Cardiac fibroblast (primary cell): ENCODE measurements at regions not wholly inside any gene's neighbourhood (a gene's known extent, or its start where the extent isn't known, plus 50 kb on each side); places are given as distances from the start of the nearest gene placed in this dataset.

ENCODE experiments used
- DNase-seq, 2 donors: peaks; one replicate each; pipeline versions ENCODE4 v3.0.0 to v3.0.0-alpha.2; 2010; ENCODE audit warnings: low read depth in 2 of 2
- H3K4me3 ChIP-seq, 2 donors: replicated peaks in 1 of 2; 1 replicate in 1 of 2; 2 replicates in 1 of 2; pipeline ENCODE4 v1.5.1; 2011; ENCODE audit warnings: low read depth in 2 of 2, low read length in 2 of 2, mild to moderate bottlenecking in 2 of 2, moderate library complexity in 1 of 2
- CTCF ChIP-seq: IDR thresholded peaks from one replicate; pipeline ENCODE4 v1.5.1; 2011; ENCODE audit warnings: low read depth, mild to moderate bottlenecking, low read length, inconsistent platforms

- no peak for TF ChIP-seq CTCF
- H3K4me3 ChIP-seq = no peak overlapping the region
- no peak for DNase-seq
Observed at GRCh38 chr10:107485019-107485418, 320.5 kb upstream of the SORCS1 start.

- no peak for DNase-seq
- H3K4me3 ChIP-seq = no peak overlapping the region
- no peak for TF ChIP-seq CTCF
Observed at GRCh38 chr10:107481881-107482280, 317.4 kb upstream of the SORCS1 start.

GRCh38 chr10:107481224-107481623 is 316.7 kb upstream of the SORCS1 start:
- DNase-seq = no peak
- H3K4me3 ChIP-seq = no peak overlapping the region
- TF ChIP-seq CTCF = no peak

- H3K4me3 ChIP-seq = no peak overlapping the region
- TF ChIP-seq CTCF = no peak
- no peak for DNase-seq
Observed at GRCh38 chr10:107480781-107481180, 316.3 kb upstream of the SORCS1 start.

- H3K4me3 ChIP-seq = no peak overlapping the region
- DNase-seq = no peak
- no peak for TF ChIP-seq CTCF
Observed at GRCh38 chr10:107477266-107477665, 312.8 kb upstream of the SORCS1 start.

GRCh38 chr10:107476408-107476807 is 311.9 kb upstream of the SORCS1 start:
- DNase-seq = no peak
- no peak for TF ChIP-seq CTCF

GRCh38 chr10:107474650-107475049 is 310.1 kb upstream of the SORCS1 start:
- DNase-seq = no peak
- TF ChIP-seq CTCF = no peak
- H3K4me3 ChIP-seq = no peak overlapping the region

More at GRCh38 chr10:107476408-107476807, 311.9 kb upstream of the SORCS1 start:
- H3K4me3 ChIP-seq = no peak overlapping the region
